NCI-H128 (cell line): ENCODE measurements at regions not wholly inside any gene's neighbourhood (a gene's known extent, or its start where the extent isn't known, plus 50 kb on each side); places are given as distances from the start of the nearest gene placed in this dataset.

ENCODE experiments used
- DNase-seq: peaks from one replicate; lab custom pipeline; 2025; ENCODE audit not compliant: unreplicated experiment; lab: John Stamatoyannopoulos, UW

- no peak for DNase-seq
These were observed 82.3 kb upstream of the RND3 start for GRCh38 chr2:150569761-150570160.

GRCh38 chr2:150567771-150568301 is 80.4 kb upstream of the RND3 start:
- no peak for DNase-seq

GRCh38 chr2:150566289-150566688 is 78.8 kb upstream of the RND3 start:
- no peak for DNase-seq

- no peak for DNase-seq
These were observed 73.6 kb upstream of the RND3 start for GRCh38 chr2:150561076-150561475.

GRCh38 chr2:150557020-150557600 is 69.6 kb upstream of the RND3 start:
- DNase-seq: no peak

GRCh38 chr2:150555611-150556356 is 68.3 kb upstream of the RND3 start:
- no peak for DNase-seq

- no peak for DNase-seq
These were observed 66.6 kb upstream of the RND3 start for GRCh38 chr2:150554046-150554445.

GRCh38 chr2:150552041-150552820 is 64.8 kb upstream of the RND3 start:
- no peak for DNase-seq

GRCh38 chr2:150549381-150549780 is 61.9 kb upstream of the RND3 start:
- no peak for DNase-seq

GRCh38 chr2:150548527-150548926 is 61.1 kb upstream of the RND3 start:
- DNase-seq: no peak

- no peak for DNase-seq
These were observed 58.4 kb upstream of the RND3 start for GRCh38 chr2:150545916-150546315.

GRCh38 chr2:150544731-150545130 is 57.3 kb upstream of the RND3 start:
- DNase-seq: no peak

- no peak for DNase-seq
These were observed 55.2 kb upstream of the RND3 start for GRCh38 chr2:150542692-150543091.

GRCh38 chr2:150542172-150542571 is 54.7 kb upstream of the RND3 start:
- DNase-seq: no peak

- DNase-seq: no peak
These were observed 51.3 kb upstream of the RND3 start for GRCh38 chr2:150538651-150539201.
